ENCODE measurements at regions not wholly inside any gene's neighbourhood (a gene's known extent, or its start where the extent isn't known, plus 50 kb on each side); places are given as distances from the start of the nearest gene placed in this dataset.

GRCh38 chr2:17259613-17260012, 258.6 kb downstream of the RAD51AP2 start:
- no peak overlapping the region for H3K27ac Mint-ChIP-seq
- Histone ChIP-seq H4K5ac (ENCODE audit: insufficient read length, low read depth, low read length) (no peak overlapping the region), H2BK12ac (ENCODE audit: insufficient read length, low read depth, low read length) (no peak overlapping the region), H2BK120ac (ENCODE audit: low read depth, low read length, poor library complexity, severe bottlenecking) (no peak overlapping the region), H3K4me2 (ENCODE audit: insufficient read depth, insufficient read length, low read length) (no peak overlapping the region), H2BK15ac (ENCODE audit: low read depth, low read length) (no peak overlapping the region), H3K4ac (ENCODE audit: low read depth, low read length) (no peak overlapping the region), H3K27me3 (ENCODE audit: insufficient read depth, low read length) (no peaks in the 10 kb centered on the region), H2AFZ (ENCODE audit: low read length) (no peak overlapping the region), H2BK20ac (ENCODE audit: low read depth, low read length, poor library complexity, severe bottlenecking) (no peak overlapping the region), H4K91ac (ENCODE audit: insufficient read length, low read depth, low read length) (no peak overlapping the region), H3K23me2 (ENCODE audit: insufficient read length, low read depth, low read length, poor library complexity, severe bottlenecking) (no peaks in the 10 kb centered on the region), H3K9ac (ENCODE audit: extremely low read depth, insufficient read length, low read length) (no peak overlapping the region), H4K8ac (replicated peaks; ENCODE audit: insufficient read length, low read depth, low read length) (no peak overlapping the region), H3K4me1 (ENCODE audit: insufficient read depth, low read length) (no peaks in the 10 kb centered on the region), H3K79me2 (ENCODE audit: insufficient read depth, low read length) (no peaks in the 10 kb centered on the region), H3K23ac (ENCODE audit: insufficient read length, low read depth, low read length) (no peak overlapping the region), H4K20me1 (ENCODE audit: control insufficient read depth, insufficient read depth, insufficient read length) (no peaks in the 10 kb centered on the region), H3T11ph (ENCODE audit: low read length) (no peak overlapping the region), H2BK5ac (ENCODE audit: insufficient read length, low read length) (no peak overlapping the region), H3K79me1 (ENCODE audit: insufficient read depth, low read depth, low read length, poor library complexity, severe bottlenecking) (no peaks in the 10 kb centered on the region), H2AK5ac (ENCODE audit: insufficient read length, low read length) (no peak overlapping the region), H3K18ac (ENCODE audit: insufficient read length, low read depth, low read length) (no peak overlapping the region), H3K14ac (ENCODE audit: insufficient read depth, low read length) (no peak overlapping the region), H3K27ac (ENCODE audit: insufficient read length, low read depth, low read length) (no peak overlapping the region), H3K56ac (ENCODE audit: insufficient read length, low read depth, low read length) (no peak overlapping the region), H3K9me3 (ENCODE audit: control insufficient read depth, low read depth, low read length) (no peaks in the 10 kb centered on the region)
- no peaks in the 10 kb centered on the region for H3K9me3 Mint-ChIP-seq
- no peak for DNase-seq
- H3K36me3 Mint-ChIP-seq (ENCODE audit: insufficient read depth in 1 of 3, low read depth in 3 of 3), result no peaks in the 10 kb centered on the region
- no peak overlapping the region for H3K4me3 Mint-ChIP-seq
- no CpG with 5 or more reads among the region's 4 CpGs for WGBS (ENCODE audit: extremely low coverage, insufficient read length, low lambda C conversion rate)
- no peak for TF ChIP-seq CTCF (conservative IDR thresholded peaks at IDR 0.05)
- H3K27me3 Mint-ChIP-seq (ENCODE audit: low read depth), result no peaks in the 10 kb centered on the region
- H3K4me1 Mint-ChIP-seq, result peaks cover 4 to 6% of the 10 kb centered on the region in 2 experiments; a peak in 2 of 4 replicates

Measured in H9 (cell line).